B cell (primary cell): ENCODE measurements at regions not wholly inside any gene's neighbourhood (a gene's known extent, or its start where the extent isn't known, plus 50 kb on each side); places are given as distances from the start of the nearest gene placed in this dataset.

Experiments
- ATAC-seq: fragments of 200-7000 bp; cut with Tn5 transposase; one replicate; pipeline ENCODE4 v1.10.0; 2021; ENCODE audit warnings: low read depth, mild to moderate bottlenecking, moderate number of reproducible peaks, moderate library complexity
- CTCF ChIA-PET: fragments of 350-600 bp; sonication (Branson Sonifier 250); formaldehyde crosslinking; loops from one replicate; lab custom pipeline; 2021; ENCODE audit warnings: antibody characterized with exemption, inconsistent platforms; lab: Charles Lee
- POLR2A ChIA-PET: fragments of 350-600 bp; sonication (Branson Sonifier 250); formaldehyde crosslinking; loops from one replicate; lab custom pipeline; 2021; ENCODE audit warnings: antibody characterized with exemption; lab: Charles Lee
- DNase-seq: peaks from one replicate; pipeline ENCODE4 v3.0.0; 2013
- H2AFZ ChIP-seq: 2 replicates; pipeline ENCODE4 v1.6.1; 2012; ENCODE audit warnings: mild to moderate bottlenecking, low read depth, low read length; ENCODE audit not compliant: insufficient read depth, poor library complexity, severe bottlenecking
- H3K27ac ChIP-seq, 2 donors: 1 replicate in 1 of 2; 2 replicates in 1 of 2; pipeline ENCODE4 v1.5.1; 2012 to 2013; ENCODE audit warnings: low read length in 2 of 2, mild to moderate bottlenecking in 2 of 2, moderate library complexity in 1 of 2
- H3K27me3 ChIP-seq, 4 experiments: fragments of 200-600 bp in 1 of 4; sonication (generic) in 1 of 4; replicated peaks in 1 of 4; 1 replicate in 2 of 4; 2 replicates in 2 of 4; pipeline versions ENCODE4 v1.6.1 to v1.7.0; 2013 to 2016; ENCODE audit warnings: low read length in 3 of 4, mild to moderate bottlenecking in 2 of 4, mixed read lengths in 1 of 4, moderate library complexity in 1 of 4; ENCODE audit not compliant: insufficient read depth in 4 of 4, control insufficient read depth in 3 of 4; ENCODE audit errors: control extremely low read depth in 1 of 4
- H3K36me3 ChIP-seq, 2 experiments: replicated peaks in 1 of 2; 1 replicate in 1 of 2; 2 replicates in 1 of 2; pipeline versions ENCODE4 v1.6.1 to v1.7.1; 2013; ENCODE audit warnings: low read length in 1 of 2; ENCODE audit not compliant: insufficient read depth in 2 of 2, control insufficient read depth in 1 of 2; ENCODE audit errors: control extremely low read depth in 1 of 2, extremely low read depth in 1 of 2
- H3K4me1 ChIP-seq, 2 donors: fragments of 200-600 bp in 1 of 2; sonication (generic) in 1 of 2; 1 replicate in 1 of 2; 2 replicates in 1 of 2; pipeline versions ENCODE4 v1.5.1 to v1.6.1; 2013 to 2017; ENCODE audit warnings: low read length in 2 of 2; ENCODE audit not compliant: control insufficient read depth in 2 of 2, insufficient read depth in 2 of 2
- H3K4me2 ChIP-seq: replicated peaks from 2 replicates; pipeline ENCODE3; 2012; ENCODE audit warnings: mild to moderate bottlenecking, low read depth, low read length; ENCODE audit not compliant: poor library complexity, severe bottlenecking
- H3K4me3 ChIP-seq, 5 experiments: fragments of 200-600 bp in 1 of 5; sonication (generic) in 1 of 5; 1 replicate in 3 of 5; 2 replicates in 2 of 5; pipeline versions ENCODE4 v1.5.1 to v1.7.0; 2011 to 2016; ENCODE audit warnings: low read length in 4 of 5, mild to moderate bottlenecking in 4 of 5, low read depth in 2 of 5, control low read depth in 1 of 5, moderate library complexity in 1 of 5; ENCODE audit not compliant: insufficient read depth in 1 of 5; ENCODE audit errors: control extremely low read depth in 1 of 5, extremely low read depth in 1 of 5
- H3K79me2 ChIP-seq: fragments of 200-600 bp; sonication (generic); one replicate; pipeline ENCODE4 v1.6.0; 2016; ENCODE audit warnings: low read length; ENCODE audit not compliant: control insufficient read depth, insufficient read depth
- H3K9ac ChIP-seq: fragments of 200-600 bp; sonication (generic); 2 replicates; pipeline ENCODE4 v1.6.1; 2017; ENCODE audit warnings: mild to moderate bottlenecking, low read length, moderate library complexity
- H3K9me3 ChIP-seq, 3 donors: one replicate each; pipeline versions ENCODE4 v1.6.1 to v1.7.1; 2013; ENCODE audit warnings: low read length in 2 of 3; ENCODE audit not compliant: control insufficient read depth in 2 of 3, insufficient read depth in 1 of 3; ENCODE audit errors: control extremely low read depth in 1 of 3
- H4K20me1 ChIP-seq: 2 replicates; pipeline ENCODE4 v1.6.0; 2012; ENCODE audit warnings: mild to moderate bottlenecking, low read length; ENCODE audit not compliant: insufficient read depth, control insufficient read depth, poor library complexity, severe bottlenecking
- H3K27ac Mint-ChIP-seq: one replicate; pipeline ENCODE4 v1.8.0; 2021; ENCODE audit warnings: mixed read lengths
- H3K27me3 Mint-ChIP-seq: one replicate; pipeline ENCODE4 v1.8.0; 2021; ENCODE audit warnings: mixed read lengths
- H3K4me1 Mint-ChIP-seq: one replicate; pipeline ENCODE4 v1.8.0; 2021; ENCODE audit warnings: mixed read lengths
- H3K4me3 Mint-ChIP-seq: one replicate; pipeline ENCODE4 v1.8.0; 2021; ENCODE audit warnings: mixed read lengths
- H3K9me3 Mint-ChIP-seq: one replicate; pipeline ENCODE4 v1.8.0; 2022; ENCODE audit warnings: mixed read lengths; ENCODE audit not compliant: insufficient read depth
- CTCF ChIP-seq: fragments of 200-600 bp; IDR thresholded peaks from one replicate; pipeline ENCODE4 v1.8.0; 2022; ENCODE audit warnings: antibody characterized with exemption, mild to moderate bottlenecking
- EZH2 ChIP-seq: IDR thresholded peaks from 2 replicates; pipeline ENCODE4 v1.6.1; 2012; ENCODE audit warnings: borderline replicate concordance, low read depth, mild to moderate bottlenecking, moderate library complexity, low read length; ENCODE audit not compliant: insufficient read depth, poor library complexity, severe bottlenecking
- intact Hi-C: fragments of 100-400 bp; cut with micrococcal nuclease; formaldehyde crosslinking; loops from one replicate; pipeline ENCODE4 v1.10.0; 2022

- CTCF ChIA-PET, result no interaction called here
These were observed 529.4 kb upstream of the POT1 start for GRCh38 chr7:125459038-125459437.

GRCh38 chr7:125450749-125451148 is 521.1 kb upstream of the POT1 start:
- ATAC-seq, result no peak

More at GRCh38 chr7:125459038-125459437, 529.4 kb upstream of the POT1 start:
- no peak overlapping the region for H3K4me3 Mint-ChIP-seq
- H3K4me3 ChIP-seq, result no peak overlapping the region
- H3K27ac Mint-ChIP-seq, result no peak overlapping the region
- no peaks in the 10 kb centered on the region for H3K27me3 ChIP-seq
- POLR2A ChIA-PET, result no interaction called here
- no peak for DNase-seq
- no peaks in the 10 kb centered on the region for H3K36me3 ChIP-seq
- no peaks in the 10 kb centered on the region for H3K79me2 ChIP-seq
- H3K9me3 Mint-ChIP-seq, result peaks cover 9% of the 10 kb centered on the region
- no peak overlapping the region for H3K4me2 ChIP-seq
- intact Hi-C loops, result no loop called here
- H3K27ac ChIP-seq, result no peak overlapping the region
- no peak for TF ChIP-seq CTCF
- TF ChIP-seq EZH2, result no peak
- ATAC-seq, result no peak
- no peaks in the 10 kb centered on the region for H4K20me1 ChIP-seq
- no peak overlapping the region for H3K9ac ChIP-seq
- H3K27me3 Mint-ChIP-seq, result no peaks in the 10 kb centered on the region
- peaks cover 0 to 9% (median 4%) of the 10 kb centered on the region in 3 donors for H3K9me3 ChIP-seq
- no peak overlapping the region for H2AFZ ChIP-seq
- no peaks in the 10 kb centered on the region for H3K4me1 ChIP-seq
- H3K4me1 Mint-ChIP-seq, result no peaks in the 10 kb centered on the region

More at GRCh38 chr7:125450749-125451148, 521.1 kb upstream of the POT1 start:
- Mint-ChIP-seq H3K4me1 (no peaks in the 10 kb centered on the region), H3K27me3 (no peaks in the 10 kb centered on the region), H3K4me3 (no peak overlapping the region), H3K9me3 (no peaks in the 10 kb centered on the region), H3K27ac (no peak overlapping the region)
- Histone ChIP-seq H3K4me1 (no peaks in the 10 kb centered on the region), H3K27me3 (no peaks in the 10 kb centered on the region), H3K27ac (no peak overlapping the region), H3K4me3 (no peak overlapping the region), H3K4me2 (no peak overlapping the region), H2AFZ (no peak overlapping the region), H4K20me1 (no peaks in the 10 kb centered on the region), H3K36me3 (no peaks in the 10 kb centered on the region), H3K9ac (no peak overlapping the region), H3K79me2 (no peaks in the 10 kb centered on the region), H3K9me3 (peaks cover 0 to 4% (median 0%) of the 10 kb centered on the region in 3 donors)
- CTCF ChIA-PET, result no interaction called here
- no peak for TF ChIP-seq CTCF
- TF ChIP-seq EZH2, result no peak
- DNase-seq, result no peak
- POLR2A ChIA-PET, result no interaction called here
- intact Hi-C loops, result no loop called here
